ENCODE measurements at regions not wholly inside any gene's neighbourhood (a gene's known extent, or its start where the extent isn't known, plus 50 kb on each side); places are given as distances from the start of the nearest gene placed in this dataset.

DNA sequence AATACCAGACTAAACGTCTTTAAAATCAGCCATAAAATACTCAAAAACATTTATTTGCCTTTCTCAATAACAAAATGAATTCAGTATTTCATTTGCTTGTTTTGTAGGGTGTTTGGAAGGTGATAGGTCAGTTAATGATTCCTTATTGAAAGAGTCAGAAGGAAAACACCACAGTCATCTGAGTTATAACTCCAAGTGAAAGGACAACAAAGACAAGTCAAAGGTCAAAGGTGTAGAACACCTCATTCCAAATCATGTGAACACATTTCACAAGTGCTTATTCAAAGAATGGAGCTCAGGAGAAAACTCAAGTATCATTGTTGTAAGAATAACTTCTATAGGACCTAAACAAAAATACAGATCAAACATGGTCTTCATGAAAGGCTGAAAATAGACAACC is 318.6 kb upstream of the PHF14 start:
- ATAC-seq = no peak
- intact Hi-C loops (cut with DNase I) = no loop called here
- no peak for DNase-seq (ENCODE audit: low spot score)

DNA sequence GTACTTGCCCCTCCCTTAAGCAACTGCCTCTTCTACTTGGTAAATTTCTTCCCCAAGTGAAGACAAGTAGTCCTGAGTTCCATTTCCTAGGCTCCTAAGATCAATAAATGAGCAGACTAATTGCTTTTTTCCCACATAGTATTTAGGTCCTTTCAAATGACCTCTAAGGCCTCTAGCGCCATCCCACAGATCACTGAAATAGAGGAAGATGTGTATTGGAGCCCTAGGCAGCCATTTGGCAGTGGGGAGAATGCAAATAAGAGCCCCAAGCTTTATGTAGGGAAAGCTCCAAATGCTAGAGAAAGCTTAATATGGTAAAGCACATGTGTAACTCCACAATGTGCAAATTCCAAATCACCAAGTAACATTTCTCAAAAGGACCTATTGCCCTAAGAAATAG is 316.5 kb upstream of the PHF14 start:
- intact Hi-C loops (cut with DNase I) = no loop called here
- ATAC-seq = no peak
- DNase-seq (ENCODE audit: low spot score) = no peak

DNA sequence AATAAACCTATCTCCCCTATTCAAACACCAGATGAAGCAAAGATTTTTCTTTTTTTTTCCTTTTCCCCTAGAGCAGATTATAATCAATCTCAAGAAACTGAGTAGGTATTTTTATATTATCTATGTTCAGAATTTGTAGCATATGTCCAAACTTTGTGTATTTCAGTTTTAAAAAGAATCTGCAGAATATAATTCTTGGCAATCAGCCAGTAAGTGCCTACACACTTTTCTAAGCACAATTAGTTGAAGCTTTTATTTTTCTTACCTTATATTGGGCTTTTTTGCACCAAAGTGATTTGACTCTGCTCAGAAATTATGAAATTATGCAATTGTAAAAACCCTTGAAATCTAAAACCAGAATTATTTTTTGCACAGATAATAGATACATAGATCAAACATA is 315.8 kb upstream of the PHF14 start:
- intact Hi-C loops (cut with DNase I) = no loop called here
- DNase-seq (ENCODE audit: low spot score) (no peak), ATAC-seq (no peak)

DNA sequence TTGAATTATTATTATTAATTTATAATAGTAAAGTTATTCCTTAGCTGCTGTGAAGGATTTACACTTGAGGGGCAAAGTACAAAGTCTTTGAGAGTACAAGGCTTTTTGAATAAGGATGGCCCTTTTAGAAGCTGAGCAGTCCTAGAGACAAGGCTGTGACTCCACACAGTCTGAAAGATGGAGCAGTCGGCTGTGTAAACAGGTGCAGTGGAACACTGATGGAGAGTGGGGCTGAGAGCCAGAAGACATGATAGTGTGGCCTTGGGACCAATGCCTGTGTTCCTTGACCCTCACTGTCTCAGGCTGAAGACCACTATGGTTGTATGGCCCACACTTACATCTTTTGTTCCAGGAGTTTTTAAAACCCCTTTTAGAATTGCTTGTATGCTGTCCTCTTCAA is 311.2 kb upstream of the PHF14 start:
- ATAC-seq (no peak), DNase-seq (ENCODE audit: low spot score) (no peak)
- intact Hi-C loops (cut with DNase I) = no loop called here

DNA sequence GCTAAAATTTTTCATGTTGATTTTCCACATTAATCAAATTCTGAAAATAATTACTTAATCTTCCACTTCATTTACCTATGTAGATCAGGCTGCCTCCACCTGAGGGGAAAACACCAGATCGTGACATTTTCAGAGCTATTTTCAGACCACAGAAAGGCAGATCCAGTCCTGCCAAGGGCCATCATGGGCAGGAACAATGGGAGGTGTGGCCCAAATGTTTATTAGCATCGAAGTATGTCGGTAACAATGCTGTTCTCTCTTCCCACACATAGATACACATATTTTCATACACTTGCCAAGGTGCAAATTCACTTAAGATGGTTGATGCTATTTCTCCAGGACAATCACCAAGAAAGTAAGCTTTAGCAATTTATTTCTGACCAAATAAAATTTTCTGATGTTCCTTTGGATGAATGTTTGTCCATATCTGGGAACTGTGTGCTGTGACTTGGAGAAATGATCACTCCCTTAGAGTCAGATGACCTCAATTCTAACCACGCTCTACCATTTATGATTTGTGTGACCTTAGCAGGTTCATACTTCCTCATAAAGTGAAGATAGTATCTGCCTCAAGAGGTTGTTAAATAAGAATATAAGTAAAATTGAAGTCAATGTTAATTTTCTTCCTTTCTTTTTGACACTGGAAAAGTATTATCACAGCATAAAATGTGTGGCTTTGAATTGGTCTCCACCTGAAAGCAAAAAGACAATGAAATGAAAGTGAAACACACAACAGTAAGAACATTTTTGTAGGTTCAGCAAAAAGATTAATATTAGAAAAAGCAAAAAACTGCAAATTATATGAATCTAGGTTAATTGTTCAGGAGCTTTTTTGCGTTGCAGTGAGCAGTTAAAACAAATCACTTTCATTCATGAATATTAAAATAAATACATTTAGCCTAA is 310.4 kb upstream of the PHF14 start:
- ATAC-seq = no peak
- no peak for DNase-seq (ENCODE audit: low spot score)
- intact Hi-C loops (cut with DNase I) = no loop called here

DNA sequence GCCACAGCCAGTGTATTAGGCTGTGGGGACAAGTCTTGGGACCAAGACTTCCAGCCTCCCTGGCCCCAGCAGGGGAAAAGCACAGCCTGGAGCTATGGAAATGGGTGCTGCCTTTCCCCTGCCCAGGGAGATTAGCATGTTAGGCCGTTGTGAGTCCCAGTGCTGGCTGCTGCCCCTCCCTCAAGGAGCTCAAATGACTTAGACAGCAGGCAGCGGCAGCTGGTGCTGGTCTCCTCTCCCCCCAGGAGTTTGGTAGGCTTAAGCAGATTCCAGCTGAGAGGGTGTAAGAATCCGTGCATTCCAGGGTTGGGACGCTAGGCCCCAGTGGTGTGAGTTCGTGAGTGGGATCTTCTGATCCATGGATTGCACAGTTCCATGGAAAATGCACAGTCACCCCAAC is 301.5 kb upstream of the PHF14 start:
- DNase-seq (ENCODE audit: low spot score) = no peak
- intact Hi-C loops (cut with DNase I) = no loop called here
- ATAC-seq = no peak

DNA sequence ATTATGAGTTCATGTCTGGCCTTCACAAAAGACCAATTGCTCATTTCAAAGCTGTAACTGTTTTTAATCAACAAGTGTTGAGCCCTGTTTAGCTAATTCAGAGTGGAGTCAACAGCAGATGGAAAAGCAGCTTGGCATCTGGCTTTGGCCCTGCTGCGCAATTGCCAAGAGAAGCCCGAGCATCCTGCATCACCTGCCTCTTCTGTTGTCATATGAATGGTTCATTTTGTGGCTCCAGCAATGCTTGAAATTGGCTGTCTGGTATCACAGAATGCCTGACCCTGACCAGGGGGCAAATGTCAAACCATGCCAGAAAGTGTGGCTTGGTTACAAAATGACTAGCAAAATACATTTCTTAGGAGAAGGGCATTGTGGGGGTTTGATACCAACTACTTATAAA is 296.5 kb upstream of the PHF14 start:
- intact Hi-C loops (cut with DNase I) = no loop called here
- DNase-seq (ENCODE audit: low spot score) = no peak
- ATAC-seq = no peak

DNA sequence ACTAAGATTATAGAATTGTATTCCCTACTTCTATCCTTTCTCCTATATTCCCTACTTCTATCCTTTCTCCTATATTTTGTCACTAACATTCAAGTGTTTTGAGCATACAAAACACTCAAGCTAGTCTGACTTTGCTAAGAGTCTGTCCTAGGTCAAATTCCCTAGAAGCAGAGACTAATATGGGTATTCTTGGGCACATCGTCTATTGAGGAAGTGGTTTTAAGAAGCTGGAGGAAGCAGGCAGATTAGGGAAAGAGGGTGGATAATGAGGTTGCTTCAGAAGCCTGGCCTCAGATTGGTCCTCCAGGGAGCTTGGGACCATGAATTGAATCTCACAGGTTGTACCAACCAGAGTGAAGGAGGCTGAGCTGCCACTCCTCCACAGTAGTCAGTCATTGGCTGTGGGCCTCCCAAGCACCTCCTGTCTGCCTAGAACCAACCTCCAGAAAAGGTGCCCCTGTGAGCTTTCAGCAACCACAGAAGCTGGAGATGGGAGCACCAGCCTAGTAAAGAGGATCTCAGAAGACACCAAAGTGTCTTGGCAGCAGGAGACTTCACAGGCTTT is 295.9 kb upstream of the PHF14 start:
- DNase-seq (ENCODE audit: low spot score) (no peak), ATAC-seq (no peak)
- intact Hi-C loops (cut with DNase I) = no loop called here

DNA sequence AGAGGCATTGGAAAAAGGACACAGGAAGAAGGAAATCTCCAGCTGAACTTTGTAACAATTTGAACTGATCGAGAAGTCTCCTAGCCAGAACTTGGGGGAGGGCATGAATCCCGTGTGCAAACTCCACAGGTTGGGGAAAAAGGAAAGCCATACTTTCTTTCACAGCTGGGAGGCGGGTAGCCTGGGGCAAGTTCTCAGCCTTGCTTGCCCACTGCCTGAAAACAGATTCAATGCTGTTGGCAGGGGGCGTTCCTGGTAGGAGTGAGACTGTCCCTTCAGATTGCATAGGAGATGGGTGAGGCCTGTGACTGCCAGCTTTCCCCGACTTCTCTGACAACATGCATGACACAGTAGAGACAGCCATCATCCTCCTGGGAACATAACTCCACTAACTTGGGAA is 289.1 kb upstream of the PHF14 start:
- intact Hi-C loops (cut with DNase I) = no loop called here
- ATAC-seq (no peak), DNase-seq (ENCODE audit: low spot score) (no peak)

DNA sequence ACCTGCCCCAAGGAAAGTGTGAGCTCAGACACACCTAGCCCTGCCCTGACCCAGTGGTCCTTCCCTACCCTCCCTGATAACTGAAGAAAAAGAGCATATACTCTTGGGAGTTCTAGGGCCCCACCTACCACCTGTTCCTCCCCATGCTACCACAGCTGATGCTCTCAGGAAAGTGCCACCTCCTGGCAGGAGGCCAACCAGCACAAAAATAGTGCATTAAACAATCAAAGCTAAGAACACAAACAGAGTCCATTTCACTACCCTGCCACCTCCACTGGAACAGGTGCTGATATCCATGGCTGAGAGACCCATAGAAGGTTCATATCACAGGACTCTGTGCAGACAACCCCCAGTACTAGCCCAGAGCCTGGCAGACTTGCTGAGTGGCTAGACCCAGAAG is 288.6 kb upstream of the PHF14 start:
- intact Hi-C loops (cut with DNase I) = no loop called here
- DNase-seq (ENCODE audit: low spot score) (no peak), ATAC-seq (no peak)

DNA sequence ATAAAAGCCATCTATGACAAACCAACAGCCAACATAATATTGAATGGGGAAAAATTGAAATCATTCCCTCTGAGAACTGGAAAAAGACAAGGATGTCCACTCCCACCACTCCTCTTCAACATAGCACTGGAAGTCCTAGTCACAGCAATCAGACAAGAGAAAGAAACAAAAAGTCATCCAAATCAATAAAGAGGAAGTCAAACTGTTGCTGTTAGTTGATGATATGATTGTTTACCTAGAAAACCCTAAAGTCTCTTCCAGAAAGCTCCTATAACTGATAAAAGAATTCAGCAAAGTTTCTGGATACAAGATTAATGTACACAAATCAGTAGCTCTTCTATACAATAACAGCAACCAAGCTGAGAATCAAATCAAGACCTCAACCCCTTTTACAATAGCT is 285.1 kb upstream of the PHF14 start:
- ATAC-seq = no peak
- intact Hi-C loops (cut with DNase I) = no loop called here

DNA sequence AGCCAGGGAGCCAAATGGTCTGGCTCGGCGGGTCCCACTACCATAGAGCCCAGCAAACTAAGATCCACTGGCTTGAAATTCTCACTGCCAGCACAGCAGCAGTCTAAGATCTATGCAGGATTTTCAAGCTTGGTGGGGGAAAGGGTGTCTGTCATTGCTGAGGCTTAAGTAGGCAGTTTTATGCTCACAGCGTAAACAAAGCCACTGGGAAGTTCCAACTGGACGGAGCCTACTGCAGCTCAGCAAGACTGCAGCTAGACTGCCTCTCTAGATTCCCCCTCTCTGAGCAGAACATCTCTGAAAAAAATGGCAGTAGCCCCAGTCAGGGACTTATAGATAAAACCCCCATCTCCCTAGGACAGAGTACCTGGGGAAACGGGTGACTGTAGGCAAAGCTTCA is 277.6 kb upstream of the PHF14 start:
- intact Hi-C loops (cut with DNase I) = no loop called here
- no peak for ATAC-seq
- DNase-seq (ENCODE audit: low spot score) = no peak

More for the DNA sequence above, 285.1 kb upstream of the PHF14 start:
- no peak for DNase-seq (ENCODE audit: low spot score)

DNA sequence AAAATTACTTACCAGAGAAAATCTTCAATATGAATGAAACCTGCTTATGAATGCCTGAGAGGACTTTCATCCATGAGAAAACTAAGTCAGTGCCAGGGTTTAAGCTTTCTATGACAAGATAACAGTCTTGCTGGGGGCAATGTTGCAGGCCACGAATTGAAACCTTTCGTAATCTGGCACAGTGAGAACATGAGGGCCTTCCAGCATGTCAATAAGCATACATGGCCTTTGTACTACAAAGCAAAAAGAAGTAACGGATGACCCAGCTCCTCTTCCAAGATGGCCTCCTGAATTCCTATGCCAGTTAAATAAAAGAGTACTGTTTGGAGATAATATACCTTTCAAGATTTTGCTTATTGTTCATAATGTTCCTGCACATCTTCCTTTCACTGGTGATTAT is 270.6 kb upstream of the PHF14 start:
- ATAC-seq (no peak), DNase-seq (ENCODE audit: low spot score) (no peak)
- intact Hi-C loops (cut with DNase I) = no loop called here

DNA sequence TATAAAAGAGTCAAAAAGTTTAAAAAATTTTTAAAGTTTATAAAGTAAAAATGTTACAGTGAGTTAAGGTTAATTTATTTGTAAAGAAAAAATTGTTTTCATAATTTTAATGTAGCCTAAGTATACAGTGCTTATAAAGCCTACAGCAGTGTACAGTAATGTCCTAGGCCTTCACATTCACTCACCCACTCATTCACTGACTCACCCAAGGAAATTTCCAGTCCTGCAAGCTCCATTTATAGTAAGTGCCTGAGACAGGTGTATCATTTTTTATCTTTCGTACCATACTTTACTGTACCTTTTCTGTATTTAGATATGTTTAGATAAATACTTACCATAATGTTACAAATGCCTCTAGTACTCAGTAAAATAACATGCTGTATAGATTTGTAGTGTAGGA is 269.7 kb upstream of the PHF14 start:
- intact Hi-C loops (cut with DNase I) = no loop called here
- ATAC-seq (no peak), DNase-seq (ENCODE audit: low spot score) (no peak)

DNA sequence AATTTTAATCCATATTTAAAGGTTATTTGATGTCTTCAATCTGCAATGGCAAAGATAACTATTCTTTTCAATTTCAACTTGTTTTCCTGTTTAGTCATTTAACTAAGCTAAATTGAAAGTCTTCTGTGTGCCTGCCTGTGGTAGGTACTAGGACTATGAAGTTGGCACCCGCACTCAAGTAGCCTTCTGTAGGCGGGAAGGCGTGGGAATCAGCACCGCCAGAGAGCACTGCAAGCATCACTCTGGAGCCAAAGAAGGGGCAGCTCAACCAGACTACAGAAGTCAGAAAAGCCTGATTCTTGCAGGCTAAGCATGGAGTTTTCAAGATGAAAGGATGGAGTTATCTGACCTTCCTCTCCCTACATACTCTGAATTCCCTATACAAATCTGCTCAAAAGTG is 269.0 kb upstream of the PHF14 start:
- intact Hi-C loops (cut with DNase I) = no loop called here
- ATAC-seq (no peak), DNase-seq (ENCODE audit: low spot score) (no peak)

DNA sequence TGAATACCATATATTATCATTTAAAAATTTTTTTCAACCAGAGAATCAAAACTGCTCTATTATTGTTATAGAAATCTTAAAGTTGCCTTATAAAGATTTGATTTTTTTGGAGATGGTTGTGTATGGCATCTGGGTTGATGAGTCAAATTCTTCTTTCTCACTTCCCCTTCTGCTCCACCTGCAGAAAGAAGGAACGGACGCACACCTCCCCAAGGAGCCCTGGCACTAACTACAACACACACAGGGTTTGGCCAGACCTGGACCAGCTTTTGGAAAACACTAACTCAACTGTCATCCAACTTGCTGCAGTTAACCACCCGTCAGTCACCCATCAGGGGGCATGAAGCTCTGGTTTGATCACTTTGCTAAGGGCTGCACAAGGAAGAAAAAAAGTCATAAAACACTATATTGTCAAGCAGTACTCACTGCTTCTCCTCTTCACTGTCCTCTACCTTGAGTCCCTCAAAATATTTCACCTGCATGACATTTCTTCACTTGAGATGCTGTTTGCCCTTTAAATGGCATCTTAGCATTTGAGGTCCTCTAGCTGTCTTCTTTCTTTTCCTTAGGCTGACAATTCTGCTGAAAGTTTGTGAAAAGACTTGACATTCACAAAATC is 266.7 kb upstream of the PHF14 start:
- ATAC-seq (no peak), DNase-seq (ENCODE audit: low spot score) (no peak)
- intact Hi-C loops (cut with DNase I) = no loop called here

DNA sequence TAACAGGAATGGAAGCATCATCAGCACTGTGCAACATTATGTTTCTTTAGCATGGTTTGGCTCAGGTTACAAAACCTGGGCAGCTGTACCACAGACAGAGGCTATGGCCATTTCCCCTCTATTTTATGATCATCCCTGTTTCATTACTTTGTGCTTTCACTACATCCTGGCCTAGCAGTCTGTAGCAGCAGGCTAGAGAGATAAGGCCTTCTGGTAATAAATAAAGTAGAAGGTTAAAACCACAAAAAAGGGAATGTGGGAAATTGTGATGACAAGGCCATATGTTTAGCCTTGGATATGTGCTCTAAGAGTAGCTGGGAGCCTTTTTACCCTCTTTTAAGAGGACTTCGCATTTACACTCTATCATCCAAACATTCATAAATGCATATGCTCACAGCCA is 266.2 kb upstream of the PHF14 start:
- DNase-seq (ENCODE audit: low spot score) (no peak), ATAC-seq (no peak)
- intact Hi-C loops (cut with DNase I) = no loop called here

DNA sequence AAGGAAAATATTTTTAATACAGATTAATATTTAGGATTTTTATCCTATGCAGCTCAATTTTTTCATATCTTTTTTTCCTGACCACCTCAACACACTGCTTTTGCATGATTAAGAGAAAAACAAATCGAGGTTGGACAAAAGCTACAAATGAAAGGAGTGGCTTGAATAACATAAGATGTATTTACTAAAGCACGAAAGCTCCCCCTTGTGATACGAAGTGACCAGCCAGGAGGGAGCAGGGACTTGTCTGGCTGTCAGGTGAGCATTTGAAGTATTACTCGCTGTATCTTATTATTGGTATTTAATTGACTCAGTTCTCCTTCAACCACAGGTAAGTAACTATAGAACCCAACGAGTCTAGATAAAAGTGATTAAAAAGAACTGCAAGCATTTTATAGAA is 265.2 kb upstream of the PHF14 start:
- no peak for DNase-seq (ENCODE audit: low spot score)
- ATAC-seq = no peak
- intact Hi-C loops (cut with DNase I) = no loop called here

DNA sequence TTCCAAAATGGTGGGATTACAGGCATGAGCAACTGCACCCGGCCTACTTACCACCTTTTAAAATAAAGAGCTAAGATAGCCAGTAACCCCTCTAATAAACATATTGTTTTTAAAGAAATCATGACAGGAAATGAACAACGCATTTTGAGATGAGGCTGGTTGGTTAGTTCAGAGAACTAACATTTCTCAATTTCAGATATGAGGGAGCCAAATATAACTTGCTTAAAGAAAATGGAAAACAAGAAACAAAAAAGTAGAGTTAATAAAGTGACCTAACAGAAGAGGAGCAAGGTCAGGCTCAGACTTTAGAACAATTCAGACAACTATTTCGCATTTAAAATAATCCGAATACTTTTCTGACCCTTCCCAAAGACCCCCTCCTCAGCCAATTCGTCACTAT is 254.9 kb upstream of the PHF14 start:
- intact Hi-C loops (cut with DNase I) = no loop called here
- DNase-seq (ENCODE audit: low spot score) = no peak
- no peak for ATAC-seq

DNA sequence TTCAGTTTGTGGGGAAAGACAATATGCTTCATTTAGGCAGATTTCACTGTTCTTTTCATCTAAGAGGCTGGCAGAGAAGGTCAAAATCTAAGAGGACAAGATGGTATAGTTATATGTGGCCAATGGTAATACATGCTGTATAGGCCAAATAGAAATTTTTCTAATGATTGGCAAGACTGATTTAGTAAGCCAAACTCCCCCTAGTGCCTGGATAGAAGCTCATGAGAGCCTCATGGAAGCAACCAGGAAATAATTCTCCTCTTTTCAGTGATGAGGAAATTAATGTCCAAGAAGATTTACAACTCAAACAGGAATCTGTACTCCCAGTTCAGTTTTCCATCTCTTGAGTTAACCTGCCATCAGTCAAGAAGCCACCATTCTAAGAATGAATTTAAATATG is 253.6 kb upstream of the PHF14 start:
- no peak for DNase-seq (ENCODE audit: low spot score)
- intact Hi-C loops (cut with DNase I) = no loop called here
- no peak for ATAC-seq

DNA sequence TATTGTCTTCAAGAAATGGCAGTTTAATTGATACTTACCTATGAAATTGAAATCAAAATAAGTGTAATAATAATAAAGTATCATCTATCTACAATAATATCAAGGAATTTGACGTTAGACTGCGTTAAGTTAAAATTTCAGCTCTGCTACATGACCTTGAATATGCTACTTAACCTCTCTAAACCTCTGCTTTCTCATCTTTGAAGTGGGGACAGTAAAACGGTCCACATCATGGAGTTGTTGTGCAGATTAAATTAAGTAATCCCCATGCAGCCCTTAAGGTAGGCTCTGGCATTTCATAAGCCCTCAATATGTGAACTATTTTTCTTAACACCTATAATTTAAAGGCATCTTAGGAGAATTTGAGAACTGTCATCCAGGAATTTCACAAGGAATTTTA is 252.4 kb upstream of the PHF14 start:
- intact Hi-C loops (cut with DNase I) = no loop called here

More for the DNA sequence above, 252.4 kb upstream of the PHF14 start:
- DNase-seq (ENCODE audit: low spot score) = no peak
- no peak for ATAC-seq

Measured in sciatic nerve (tissue), 2 donors.